Prostate gland (tissue), 2 donors: ENCODE measurements at regions not wholly inside any gene's neighbourhood (a gene's known extent, or its start where the extent isn't known, plus 50 kb on each side); places are given as distances from the start of the nearest gene placed in this dataset.

Experiments
- DNase-seq: peaks from one replicate; pipeline ENCODE4 v3.0.0-alpha.2; 2019; ENCODE audit warnings: low spot score
- H3K27ac ChIP-seq, 2 donors: fragments of 200-600 bp; sonication (generic); 2 replicates each; pipeline ENCODE4 v1.5.1; 2017 to 2019
- H3K27me3 ChIP-seq: fragments of 200-600 bp; sonication (generic); replicated peaks from 2 replicates; pipeline ENCODE4 v1.5.1; 2019; ENCODE audit not compliant: insufficient read depth
- H3K36me3 ChIP-seq, 2 donors: fragments of 200-600 bp; sonication (generic); 1 replicate in 1 of 2; 2 replicates in 1 of 2; pipeline versions ENCODE4 v1.5.1 to v1.8.1; 2017 to 2019
- H3K4me1 ChIP-seq: fragments of 200-600 bp; sonication (generic); replicated peaks from 2 replicates; pipeline ENCODE4 v1.5.1; 2019
- H3K4me3 ChIP-seq, 2 donors: fragments of 200-600 bp; sonication (generic); 2 replicates each; pipeline ENCODE4 v1.5.1; 2017 to 2019
- H3K9me3 ChIP-seq: fragments of 200-600 bp; sonication (generic); 2 replicates; pipeline ENCODE4 v1.5.1; 2017
- POLR2A ChIP-seq: fragments of 450-650 bp; IDR thresholded peaks from one replicate; pipeline ENCODE4 v1.6.1; 2016; ENCODE audit warnings: antibody characterized with exemption, mild to moderate bottlenecking
- POLR2AphosphoS5 ChIP-seq: sonication (generic); formaldehyde crosslinking; IDR thresholded peaks from one replicate; pipeline ENCODE4 v1.6.1; 2017; ENCODE audit warnings: antibody characterized with exemption
- WGBS: methylation state at CpG from one replicate; pipeline ENCODE4 v1.1.5; 2018; 5-methylcytosine and 5-hydroxymethylcytosine counted together
- intact Hi-C: fragments of 100-400 bp; cut with DNase I; formaldehyde crosslinking; loops from one replicate; pipeline ENCODE4 v1.14.2; 2022
- TF ChIP-seq, protein P1 (sequence below), 4 experiments: fragments of 200-600 bp in 2 of 4; fragments of 450-650 bp in 2 of 4; sonication (generic) in 2 of 4; IDR thresholded peaks; 1 replicate in 3 of 4; 2 replicates in 1 of 4; pipeline ENCODE4 v1.5.1; 2016 to 2019; ENCODE audit warnings: antibody characterized with exemption in 4 of 4, mild to moderate bottlenecking in 2 of 4, moderate library complexity in 2 of 4

DNA sequence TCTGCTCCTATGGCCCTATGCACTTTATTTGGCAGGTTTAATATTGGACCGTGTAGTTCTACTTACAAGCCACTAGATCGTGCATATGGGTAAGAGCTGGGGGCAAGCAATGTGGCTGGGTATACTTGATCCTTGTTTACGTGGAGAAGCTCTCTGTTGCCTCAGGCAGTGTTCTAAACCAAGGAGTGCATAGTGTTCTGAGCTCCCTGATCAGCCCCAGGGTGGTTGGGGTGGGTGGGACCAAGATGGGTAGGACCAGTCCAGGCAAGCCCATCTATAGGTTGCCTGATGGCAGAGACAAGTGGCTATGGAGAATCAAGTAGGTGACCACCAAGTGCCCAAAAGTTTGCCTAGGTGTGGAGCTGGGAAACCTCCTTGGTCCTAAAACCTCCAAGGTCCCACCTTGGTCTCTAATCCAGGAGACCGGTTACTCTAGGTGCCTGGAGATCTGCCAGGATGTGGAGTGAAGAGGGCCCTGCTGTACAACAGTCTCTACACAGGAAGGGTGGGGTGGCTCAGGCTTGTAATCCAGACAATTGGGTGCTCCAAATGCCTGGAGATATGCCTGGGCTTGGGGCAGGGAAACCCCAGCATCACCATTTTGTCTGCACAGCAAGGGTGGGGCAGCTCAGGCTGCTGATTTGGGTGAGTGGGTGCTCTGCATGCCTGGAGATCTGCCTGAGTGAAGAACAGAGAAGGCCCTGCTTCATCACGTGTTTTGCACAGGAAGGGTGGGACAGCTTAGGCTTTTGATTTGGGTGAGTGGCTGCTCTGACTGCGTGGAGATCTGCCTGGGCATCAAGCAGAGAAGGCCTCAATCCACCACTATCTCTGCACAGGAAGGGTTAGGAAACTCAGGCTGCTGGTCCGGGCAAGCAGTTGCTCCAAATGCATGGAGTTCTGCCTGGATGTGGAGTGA is 659.8 kb downstream of the TLE4 start:
- 91% methylated on average over 7 of the region's 7 CpGs for WGBS
- intact Hi-C loops = no loop called here
- TF ChIP-seq POLR2AphosphoS5 (no peak), POLR2A (no peak)
- TF ChIP-seq, protein P1, sequence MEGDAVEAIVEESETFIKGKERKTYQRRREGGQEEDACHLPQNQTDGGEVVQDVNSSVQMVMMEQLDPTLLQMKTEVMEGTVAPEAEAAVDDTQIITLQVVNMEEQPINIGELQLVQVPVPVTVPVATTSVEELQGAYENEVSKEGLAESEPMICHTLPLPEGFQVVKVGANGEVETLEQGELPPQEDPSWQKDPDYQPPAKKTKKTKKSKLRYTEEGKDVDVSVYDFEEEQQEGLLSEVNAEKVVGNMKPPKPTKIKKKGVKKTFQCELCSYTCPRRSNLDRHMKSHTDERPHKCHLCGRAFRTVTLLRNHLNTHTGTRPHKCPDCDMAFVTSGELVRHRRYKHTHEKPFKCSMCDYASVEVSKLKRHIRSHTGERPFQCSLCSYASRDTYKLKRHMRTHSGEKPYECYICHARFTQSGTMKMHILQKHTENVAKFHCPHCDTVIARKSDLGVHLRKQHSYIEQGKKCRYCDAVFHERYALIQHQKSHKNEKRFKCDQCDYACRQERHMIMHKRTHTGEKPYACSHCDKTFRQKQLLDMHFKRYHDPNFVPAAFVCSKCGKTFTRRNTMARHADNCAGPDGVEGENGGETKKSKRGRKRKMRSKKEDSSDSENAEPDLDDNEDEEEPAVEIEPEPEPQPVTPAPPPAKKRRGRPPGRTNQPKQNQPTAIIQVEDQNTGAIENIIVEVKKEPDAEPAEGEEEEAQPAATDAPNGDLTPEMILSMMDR (IDR thresholded peaks at IDR 0.05) = no peak
- Histone ChIP-seq H3K4me3 (no peak overlapping the region), H3K4me1 (no peaks in the 10 kb centered on the region), H3K9me3 (no peaks in the 10 kb centered on the region), H3K36me3 (no peaks in the 10 kb centered on the region), H3K27ac (no peak overlapping the region), H3K27me3 (no peaks in the 10 kb centered on the region)
- DNase-seq = no peak

DNA sequence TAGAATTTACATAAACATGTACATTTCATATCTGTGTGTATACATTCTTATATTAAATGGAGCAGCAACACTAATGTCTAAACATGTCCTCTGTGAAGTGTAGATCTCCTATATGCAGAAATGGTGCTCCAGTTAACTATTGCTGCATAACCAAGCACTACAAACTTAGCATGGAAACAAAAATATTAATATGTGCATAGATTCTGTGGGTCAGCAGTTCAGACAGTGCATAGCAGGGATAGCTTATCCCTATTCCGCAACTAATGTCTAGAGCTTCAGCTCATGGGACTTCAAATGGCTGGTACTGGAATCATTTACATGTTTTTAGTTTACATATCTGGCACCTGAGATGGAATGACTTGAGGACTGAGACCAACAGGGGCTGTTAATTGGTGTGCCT is 652.1 kb downstream of the TLE4 start:
- Histone ChIP-seq H3K36me3 (no peaks in the 10 kb centered on the region), H3K27me3 (no peaks in the 10 kb centered on the region), H3K9me3 (no peaks in the 10 kb centered on the region), H3K4me3 (no peak overlapping the region), H3K4me1 (no peaks in the 10 kb centered on the region), H3K27ac (no peak overlapping the region)
- intact Hi-C loops = no loop called here
- WGBS = 96% methylated on average over 1 of the region's 1 CpG
- no peak for TF ChIP-seq POLR2AphosphoS5
- TF ChIP-seq, protein P1 (IDR thresholded peaks at IDR 0.05) = no peak
- TF ChIP-seq POLR2A = no peak
- DNase-seq = no peak

DNA sequence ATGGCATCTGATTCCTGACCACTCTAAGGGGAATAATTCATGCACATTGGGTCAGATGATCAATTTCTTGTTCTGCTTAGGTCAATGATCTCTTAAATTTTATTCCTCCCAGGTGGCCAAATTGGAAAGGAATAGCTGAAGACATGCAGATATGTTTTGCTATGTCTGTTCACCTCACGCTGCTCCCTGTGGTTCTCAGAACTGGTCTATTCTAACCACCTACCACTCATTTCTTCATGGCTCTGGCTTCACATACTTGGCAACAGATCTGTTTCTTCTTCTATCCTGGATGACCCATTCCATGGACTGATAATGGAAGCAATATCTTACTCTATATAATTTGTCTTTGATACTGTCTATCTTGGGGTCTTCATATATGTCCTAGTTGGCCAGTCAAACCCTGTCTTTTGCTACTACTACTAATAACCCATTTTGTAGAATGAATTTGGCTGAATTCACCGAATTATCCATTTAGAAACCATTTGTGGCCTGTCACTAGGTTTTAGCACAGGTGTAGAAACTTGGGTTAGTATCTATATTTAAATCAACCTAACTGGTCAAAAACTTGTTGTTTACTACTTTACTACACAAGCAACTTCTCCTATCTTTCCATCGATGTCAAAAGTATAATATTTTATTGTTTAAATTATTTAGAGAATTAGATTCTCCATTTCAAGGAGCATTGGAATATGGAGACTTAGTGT is 650.9 kb downstream of the TLE4 start:
- DNase-seq = no peak
- H3K4me1 ChIP-seq = no peaks in the 10 kb centered on the region
- intact Hi-C loops = no loop called here
- no peaks in the 10 kb centered on the region for H3K27me3 ChIP-seq
- H3K4me3 ChIP-seq = no peak overlapping the region
- WGBS = 89% methylated on average over 3 of the region's 3 CpGs
- TF ChIP-seq POLR2AphosphoS5 = no peak
- H3K9me3 ChIP-seq = no peaks in the 10 kb centered on the region
- no peaks in the 10 kb centered on the region for H3K36me3 ChIP-seq
- H3K27ac ChIP-seq = no peak overlapping the region

DNA sequence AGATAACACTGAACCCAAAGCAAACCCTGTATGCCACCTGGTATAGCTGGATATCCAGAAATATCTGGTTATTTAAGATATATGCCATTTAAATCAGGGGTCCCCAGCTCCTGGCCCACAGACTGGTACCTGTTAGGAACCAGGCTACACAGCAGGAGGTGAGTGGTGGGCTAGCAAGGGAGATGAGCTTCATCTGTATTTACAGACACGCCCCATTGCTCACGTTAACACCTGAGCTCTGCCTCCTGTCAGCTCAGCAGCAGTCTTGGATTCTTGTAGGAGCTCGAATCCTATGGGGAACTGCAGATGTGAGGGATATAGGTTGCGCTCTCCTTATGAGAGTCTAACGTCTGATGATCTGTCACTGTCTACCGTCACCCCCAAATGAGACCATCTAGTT is 646.6 kb downstream of the TLE4 start:
- DNase-seq = no peak
- Histone ChIP-seq H3K27ac (no peak overlapping the region), H3K36me3 (no peaks in the 10 kb centered on the region), H3K4me3 (no peak overlapping the region), H3K4me1 (no peaks in the 10 kb centered on the region), H3K27me3 (no peaks in the 10 kb centered on the region), H3K9me3 (no peaks in the 10 kb centered on the region)
- WGBS = 68% methylated on average over 6 of the region's 6 CpGs
- TF ChIP-seq, protein P1 (IDR thresholded peaks at IDR 0.05) = no peak
- TF ChIP-seq POLR2AphosphoS5 = no peak
- no peak for TF ChIP-seq POLR2A
- intact Hi-C loops = no loop called here

DNA sequence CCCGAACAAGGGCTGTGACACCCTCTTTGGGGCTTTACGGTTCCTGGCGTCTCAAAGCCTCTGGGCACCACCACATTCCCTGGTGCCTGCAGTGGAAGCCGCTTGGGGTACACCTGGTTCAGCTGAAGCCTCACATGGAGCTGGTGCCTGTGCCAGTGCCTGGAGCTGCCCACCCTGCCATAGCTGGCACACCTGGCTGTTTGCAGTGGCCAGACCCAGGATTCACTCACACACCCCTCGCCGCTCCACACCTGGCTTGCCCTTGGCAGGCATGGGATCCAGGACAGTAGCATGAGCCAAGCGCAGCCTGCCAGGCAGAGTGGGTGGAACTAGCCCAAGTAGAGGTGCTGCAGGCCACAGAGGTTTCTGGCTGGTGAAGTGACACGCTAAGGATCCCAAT is 641.8 kb downstream of the TLE4 start:
- Histone ChIP-seq H3K27ac (no peak overlapping the region), H3K27me3 (no peaks in the 10 kb centered on the region), H3K9me3 (no peaks in the 10 kb centered on the region), H3K4me3 (no peak overlapping the region), H3K4me1 (no peaks in the 10 kb centered on the region), H3K36me3 (no peaks in the 10 kb centered on the region)
- 97% methylated on average over 8 of the region's 8 CpGs for WGBS
- TF ChIP-seq POLR2AphosphoS5 (no peak), POLR2A (no peak)
- TF ChIP-seq, protein P1 (IDR thresholded peaks at IDR 0.05) = no peak
- intact Hi-C loops = no loop called here
- no peak for DNase-seq
